ENCODE measurements at regions not wholly inside any gene's neighbourhood (a gene's known extent, or its start where the extent isn't known, plus 50 kb on each side); places are given as distances from the start of the nearest gene placed in this dataset.
"Not testable (repeated sequence)": the region's sequence is repeated elsewhere in the genome, so short reads cannot be mapped to it uniquely, and the experiment has no call there.

DNA sequence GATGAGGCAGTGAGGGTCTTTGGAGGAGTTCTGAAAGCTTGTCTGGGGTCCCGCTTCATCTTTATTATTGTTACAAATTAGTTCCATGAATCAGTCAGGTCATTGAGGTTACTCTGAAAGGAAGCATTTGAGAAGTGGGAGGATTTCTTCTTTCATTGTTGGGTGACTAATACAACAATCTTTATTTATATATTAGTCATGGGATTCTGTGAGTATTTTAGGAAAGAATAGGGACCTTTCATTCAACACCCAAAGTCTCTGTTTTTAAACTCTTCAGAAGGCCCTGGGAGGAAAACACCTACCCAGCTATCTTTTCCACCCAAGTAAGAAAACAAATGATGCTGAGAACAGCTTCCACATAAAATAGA lies 98.3 kb downstream of the SOD2 start:
- DNase-seq (ENCODE audit: low read depth in 2 of 3, low spot score in 2 of 3): no peak

DNA sequence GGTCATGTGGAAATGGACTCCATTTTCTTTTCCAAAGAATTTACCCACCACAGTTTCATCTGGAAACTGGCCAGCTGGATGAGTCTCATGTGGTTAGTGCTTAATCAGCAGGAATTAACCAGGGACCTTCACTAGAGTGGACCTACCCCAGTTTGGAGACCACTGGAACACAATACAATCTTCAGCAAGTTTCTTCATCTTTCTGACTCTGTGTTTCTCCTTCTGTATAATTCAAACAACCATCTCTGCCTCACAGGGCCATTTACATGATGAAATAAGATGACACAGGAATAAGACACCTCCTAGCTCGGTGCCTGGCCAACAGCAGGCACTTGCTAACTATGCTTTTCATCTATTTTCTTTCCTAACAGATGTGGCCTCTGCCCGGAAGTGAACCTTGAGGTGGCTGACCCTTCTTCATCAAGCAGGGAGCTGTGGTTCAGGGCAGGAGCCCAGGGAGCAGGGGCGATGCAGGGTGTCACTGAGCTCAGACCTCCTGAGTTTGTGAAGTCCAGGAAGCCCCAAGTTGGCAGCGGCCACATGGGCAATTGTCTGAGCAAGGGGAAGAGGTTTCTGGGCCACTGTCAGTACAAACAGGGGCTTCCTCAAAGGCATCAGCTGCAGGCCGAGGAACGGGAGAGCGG lies 98.8 kb downstream of the SOD2 start:
- no peak for DNase-seq (ENCODE audit: low read depth in 2 of 3, low spot score in 2 of 3)

DNA sequence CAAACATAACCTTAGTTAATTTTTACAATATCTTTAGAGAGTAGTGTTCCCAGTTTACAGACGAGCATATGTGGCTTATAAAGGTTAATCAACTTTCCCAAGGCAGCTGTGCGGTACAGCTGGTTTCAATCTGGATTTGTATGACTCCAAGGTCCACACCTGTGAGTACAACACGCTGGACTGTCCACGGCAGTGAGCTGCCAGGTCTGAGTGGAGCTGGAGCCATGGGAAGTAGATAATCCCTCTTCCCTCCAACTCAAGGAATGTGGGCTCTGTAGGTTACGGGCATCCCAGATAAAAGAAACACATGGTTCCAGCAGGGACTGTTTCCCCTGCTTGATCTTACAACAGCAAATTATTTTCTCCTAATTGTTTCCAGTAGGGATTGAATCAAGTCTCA lies 102.2 kb downstream of the SOD2 start:
- DNase-seq (ENCODE audit: low read depth in 2 of 3, low spot score in 2 of 3): no peak

DNA sequence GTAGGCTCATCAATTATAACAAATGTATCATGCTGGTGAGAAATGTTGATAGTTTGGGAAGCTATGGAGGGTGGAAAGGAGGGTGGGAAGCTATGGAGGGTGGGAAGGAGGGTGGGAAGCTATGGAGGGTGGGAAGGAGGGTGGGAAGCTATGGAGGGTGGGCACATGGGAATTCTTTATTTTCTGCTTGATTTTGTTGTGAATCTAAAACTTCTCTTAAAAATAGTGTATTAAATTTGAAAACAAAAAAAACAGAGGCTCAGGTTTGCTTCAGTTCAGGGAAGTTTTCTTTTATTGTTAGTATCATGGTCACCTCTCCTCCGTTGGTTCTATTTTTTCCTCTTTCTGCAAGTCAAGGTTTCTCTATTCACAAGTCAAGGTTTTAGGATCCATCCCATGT lies 106.4 kb downstream of the SOD2 start:
- no peak for DNase-seq (ENCODE audit: low read depth in 2 of 3, low spot score in 2 of 3)

DNA sequence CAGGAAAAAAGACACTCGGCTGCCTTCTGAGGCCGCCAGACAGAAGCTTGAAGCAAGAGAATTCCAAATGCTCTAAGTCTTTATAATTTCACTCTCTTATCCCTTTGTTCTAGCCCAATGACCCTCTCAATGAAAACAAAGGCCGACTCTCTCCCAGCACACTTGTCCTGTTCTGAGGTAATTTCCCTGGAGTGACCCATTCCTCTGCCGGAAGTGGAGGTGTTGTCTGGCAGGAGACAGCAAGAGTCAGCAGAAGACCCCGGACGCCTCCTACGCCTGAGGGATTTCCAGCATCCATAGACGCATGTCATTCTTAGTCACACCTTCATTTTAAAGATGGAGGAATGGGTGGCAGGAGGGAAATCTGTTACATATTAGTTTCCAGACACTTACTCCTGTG lies 110.3 kb downstream of the SOD2 start:
- DNase-seq (ENCODE audit: low read depth in 2 of 3, low spot score in 2 of 3): no peak

DNA sequence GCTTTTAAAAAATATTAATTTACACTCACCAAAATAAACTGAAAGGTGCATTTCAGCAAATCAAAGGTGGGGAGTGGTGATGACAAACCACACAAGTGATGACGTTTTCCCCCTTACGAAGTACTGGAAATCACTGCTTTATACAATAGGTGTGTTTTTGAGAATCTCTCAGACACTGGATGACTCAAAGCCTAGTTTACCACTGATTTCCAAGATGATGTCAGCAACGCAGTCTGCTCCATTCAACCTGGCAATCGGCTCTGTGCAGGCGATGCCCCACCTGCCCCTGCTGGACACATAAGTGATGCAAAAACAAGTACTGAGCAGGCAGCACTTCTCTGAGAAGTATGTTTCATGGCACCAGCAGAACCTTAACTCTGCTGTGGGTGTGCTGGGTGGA lies 114.4 kb downstream of the SOD2 start:
- DNase-seq (ENCODE audit: low read depth in 2 of 3, low spot score in 2 of 3): no peak

DNA sequence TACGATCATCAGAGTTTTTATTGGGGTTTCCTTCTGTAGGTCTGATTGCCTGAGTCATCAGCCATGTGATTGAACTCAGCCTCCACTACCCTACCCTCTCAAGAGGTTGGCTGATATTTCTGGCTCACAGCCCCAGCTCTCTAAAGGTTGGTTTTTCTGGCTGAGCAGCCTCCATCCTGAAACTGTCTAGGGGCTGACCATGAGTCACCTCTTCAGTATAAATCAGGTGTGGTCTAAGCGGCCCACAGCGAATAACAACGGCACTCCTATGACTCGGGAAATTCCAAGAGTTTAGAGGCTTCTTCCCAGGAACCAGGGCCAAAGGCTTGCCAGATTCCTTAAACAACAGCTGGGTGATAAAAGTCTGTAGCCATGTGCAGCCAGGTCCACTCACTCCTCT lies 115.5 kb downstream of the SOD2 start:
- no peak for DNase-seq (ENCODE audit: low read depth in 2 of 3, low spot score in 2 of 3)

DNA sequence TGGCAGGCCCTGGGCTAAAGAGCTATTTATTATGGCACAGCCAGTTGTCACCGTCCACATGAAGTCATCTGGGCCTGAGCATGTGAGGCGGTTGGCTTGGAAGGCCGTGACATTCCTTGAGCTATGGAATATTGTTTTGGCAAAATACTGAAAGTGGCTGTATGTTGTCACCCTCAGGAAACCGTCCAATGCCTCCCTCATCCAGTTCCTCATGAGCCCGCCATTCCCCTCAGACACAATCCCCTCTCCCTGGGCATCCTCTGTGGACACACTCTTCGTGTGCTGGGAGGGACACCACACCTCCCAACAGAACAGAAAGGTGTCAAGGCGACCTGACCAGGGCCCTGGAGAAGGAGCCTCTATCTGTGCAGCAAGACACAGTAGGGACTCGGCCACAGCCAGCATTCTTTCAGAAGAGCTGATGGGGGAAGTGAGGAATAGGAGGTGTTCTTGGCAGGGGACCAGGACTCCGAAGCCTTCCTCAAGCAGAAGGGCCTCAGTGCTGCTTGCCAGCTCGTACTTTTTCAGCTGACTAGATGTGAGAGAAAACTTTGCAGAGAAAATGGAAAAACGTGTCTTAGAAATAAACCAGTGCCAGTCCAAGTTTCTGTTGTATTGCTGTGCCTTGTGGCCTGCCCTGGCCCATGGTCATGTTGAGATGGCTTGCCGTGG lies 120.5 kb downstream of the SOD2 start:
- DNase-seq (ENCODE audit: low read depth in 2 of 3, low spot score in 2 of 3): no peak

DNA sequence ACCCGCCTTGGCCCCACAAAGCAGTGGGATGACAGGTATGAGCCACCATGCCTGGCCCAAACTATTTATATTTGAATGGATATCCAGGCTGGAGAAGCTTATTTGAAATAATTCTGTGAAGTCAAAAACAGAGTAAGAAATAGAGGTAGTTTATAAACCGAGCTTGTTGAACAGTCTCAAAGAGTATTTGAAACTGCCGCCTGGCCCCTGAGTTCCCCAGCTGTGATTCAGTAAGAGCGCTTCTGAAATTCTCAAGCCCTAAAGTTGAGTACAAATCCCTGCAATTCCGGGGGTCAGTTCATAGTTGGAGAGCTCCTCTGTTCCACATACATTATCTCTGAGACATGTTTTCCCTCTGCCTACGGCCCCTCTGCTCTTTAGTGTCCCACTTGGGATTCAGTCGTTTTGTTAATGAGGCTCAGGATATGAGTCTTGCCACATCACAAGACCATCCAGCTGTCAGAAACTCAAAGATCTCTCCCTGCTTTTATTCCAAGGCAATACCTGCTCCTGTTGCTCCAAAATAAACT lies 127.8 kb downstream of the SOD2 start:
- DNase-seq (ENCODE audit: low read depth in 2 of 3, low spot score in 2 of 3): no peak

DNA sequence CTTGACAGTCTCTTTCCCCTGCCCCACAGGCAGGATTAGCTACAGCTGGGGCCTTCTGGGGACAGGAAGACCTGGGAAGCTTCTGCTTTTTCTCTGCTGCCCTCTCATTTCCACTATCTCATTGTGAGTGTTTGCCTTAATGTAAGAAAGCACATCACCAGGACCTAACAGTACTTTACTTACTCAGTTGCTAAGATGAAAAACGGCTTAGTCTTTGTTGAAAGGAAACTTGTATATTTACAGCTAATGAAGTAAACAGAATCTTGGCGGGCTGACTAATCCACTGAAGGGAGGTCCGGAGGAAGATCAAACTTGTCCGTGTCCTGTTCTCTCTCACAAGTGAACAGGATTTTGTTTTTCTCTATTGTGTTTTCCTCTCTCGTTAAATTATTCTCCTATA lies 128.6 kb downstream of the SOD2 start:
- no peak for DNase-seq (ENCODE audit: low read depth in 2 of 3, low spot score in 2 of 3)

DNA sequence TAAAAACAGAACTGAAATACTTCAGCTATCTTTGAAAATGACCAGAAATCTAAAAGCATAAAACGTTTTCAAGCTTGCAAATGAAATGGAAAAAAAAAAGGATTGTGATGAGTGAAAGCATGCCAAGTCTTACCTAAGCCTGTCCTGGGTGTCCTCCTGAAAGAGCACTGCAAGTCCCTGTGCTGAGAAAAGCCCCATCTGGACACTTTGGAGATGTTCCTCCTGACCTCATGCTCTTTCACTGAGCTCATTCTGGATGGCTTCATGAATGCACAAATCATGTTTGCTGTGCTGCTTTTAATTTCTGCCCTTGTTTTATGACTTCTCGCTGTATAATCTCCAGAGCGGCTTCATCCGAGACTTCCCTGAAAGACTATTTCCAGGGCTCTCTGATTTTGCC lies 136.0 kb downstream of the SOD2 start:
- DNase-seq (ENCODE audit: low read depth in 2 of 3, low spot score in 2 of 3): no peak

DNA sequence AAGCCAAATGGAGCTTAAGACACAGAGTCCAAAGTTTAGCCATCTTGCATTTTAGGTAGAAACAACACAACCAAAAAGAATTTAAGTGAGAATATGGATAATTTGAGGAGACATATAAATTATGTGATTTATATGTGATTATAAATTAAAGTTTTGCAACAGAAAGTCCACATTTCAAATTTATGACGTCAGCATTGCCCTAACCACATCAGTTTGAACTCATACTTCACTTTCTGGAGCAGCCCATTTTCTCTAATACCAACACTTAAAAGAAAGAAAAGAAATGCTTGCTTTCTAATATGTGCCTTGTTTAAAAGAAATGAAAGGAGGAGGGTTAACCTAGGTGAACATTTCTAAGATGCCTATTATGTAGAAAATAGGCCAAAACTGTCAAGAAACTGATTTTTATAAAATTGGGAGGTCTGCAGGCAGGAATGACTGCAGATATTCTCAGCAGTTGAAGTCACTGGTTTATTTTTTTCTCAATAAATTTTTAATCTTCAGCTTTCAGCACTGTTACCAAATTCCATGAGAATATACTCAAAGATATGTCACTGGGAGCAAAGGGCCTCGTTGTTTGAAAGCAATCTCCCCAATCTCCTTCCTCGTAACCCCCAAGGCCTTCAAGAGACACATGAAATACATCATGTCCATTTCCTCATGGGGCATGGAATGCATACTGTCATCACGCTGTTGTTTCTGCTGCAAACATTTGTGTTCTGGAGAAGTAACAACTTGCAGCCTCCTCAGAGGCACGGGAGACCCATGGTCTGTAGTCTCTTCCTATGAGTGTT lies 137.8 kb downstream of the SOD2 start:
- DNase-seq (ENCODE audit: low read depth in 2 of 3, low spot score in 2 of 3): no peak

DNA sequence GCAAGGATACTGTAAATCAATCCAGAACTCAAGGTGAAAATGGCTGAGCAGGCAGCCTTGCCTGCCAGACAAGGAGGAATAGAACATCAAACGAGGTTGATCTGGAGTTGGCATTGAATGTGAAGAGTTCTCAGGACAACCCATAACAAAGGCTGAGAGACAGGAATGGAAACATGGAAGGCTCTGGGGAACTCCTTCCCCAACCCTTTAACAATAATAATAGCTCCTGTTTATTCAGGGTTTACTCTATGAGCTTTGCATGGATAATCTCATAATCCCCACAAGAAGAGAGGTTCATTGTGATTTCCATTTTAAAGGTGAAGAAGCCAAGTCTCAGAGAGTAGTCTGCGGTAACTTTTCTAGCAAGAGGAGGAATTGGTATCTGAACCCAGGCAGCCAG lies 151.7 kb downstream of the SOD2 start:
- no peak for DNase-seq (ENCODE audit: low read depth in 2 of 3, low spot score in 2 of 3)

DNA sequence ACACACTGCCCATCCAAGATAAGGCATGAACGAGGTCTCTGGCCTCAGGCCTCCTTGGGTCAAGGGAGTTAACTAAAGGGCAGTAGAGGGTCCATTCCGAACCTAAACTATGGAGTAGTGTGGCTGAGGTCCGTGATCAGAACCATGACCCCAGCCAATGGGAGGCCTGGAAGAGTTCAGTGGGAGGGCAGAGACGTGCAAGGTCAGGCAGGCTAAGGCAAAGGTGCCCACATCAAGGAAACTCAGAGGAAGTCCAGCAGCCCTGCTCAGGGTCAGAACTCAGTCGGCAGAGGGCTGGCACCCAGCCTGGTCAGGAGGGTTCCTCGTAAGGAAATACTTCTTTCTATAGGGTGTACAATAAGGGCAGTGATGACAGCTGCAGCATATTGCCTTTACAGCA lies 152.2 kb downstream of the SOD2 start:
- no peak for DNase-seq (ENCODE audit: low read depth in 2 of 3, low spot score in 2 of 3)

DNA sequence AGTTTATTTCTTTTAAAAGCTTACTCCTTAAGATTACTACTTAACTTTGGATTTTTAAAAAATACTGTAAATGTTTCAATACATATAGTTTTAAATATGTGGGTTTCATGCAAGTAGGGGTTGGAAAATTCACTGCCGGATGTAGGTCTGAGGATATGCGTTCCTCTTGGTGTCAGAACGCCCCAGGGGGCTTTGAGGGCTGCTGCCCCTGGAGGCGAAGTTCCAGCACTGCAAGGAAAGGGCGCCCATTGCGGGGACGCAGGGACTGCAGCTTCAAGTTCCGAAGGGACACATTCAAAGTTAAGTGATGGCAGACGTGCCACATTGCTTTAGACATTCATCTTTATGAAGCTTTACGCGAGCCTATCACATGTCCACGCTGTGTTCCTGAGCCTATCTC lies 152.9 kb downstream of the SOD2 start:
- DNase-seq (ENCODE audit: low read depth in 2 of 3, low spot score in 2 of 3): no peak

DNA sequence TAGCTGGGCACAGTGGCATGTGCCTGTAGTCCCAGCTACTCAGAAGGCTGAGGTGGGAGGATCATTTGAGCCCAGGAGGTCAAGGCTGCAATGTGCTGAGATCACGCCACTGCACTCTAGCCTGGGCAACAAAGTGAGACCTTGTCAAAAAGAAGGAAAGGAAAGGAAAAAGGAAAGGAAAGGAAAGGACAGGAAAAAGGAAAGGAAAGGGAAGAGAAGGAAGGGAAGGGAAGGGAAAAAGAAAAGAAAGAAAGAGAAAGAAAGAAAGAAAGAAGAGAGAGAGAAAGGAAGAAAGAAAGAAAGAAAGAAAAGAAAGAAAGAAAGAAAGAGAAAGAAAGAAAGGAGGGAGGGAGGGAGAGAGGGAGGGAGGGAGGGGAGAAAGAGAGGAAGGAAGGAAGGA lies 155.0 kb downstream of the SOD2 start:
- DNase-seq (ENCODE audit: low read depth in 2 of 3, low spot score in 2 of 3): not testable (repeated sequence)

DNA sequence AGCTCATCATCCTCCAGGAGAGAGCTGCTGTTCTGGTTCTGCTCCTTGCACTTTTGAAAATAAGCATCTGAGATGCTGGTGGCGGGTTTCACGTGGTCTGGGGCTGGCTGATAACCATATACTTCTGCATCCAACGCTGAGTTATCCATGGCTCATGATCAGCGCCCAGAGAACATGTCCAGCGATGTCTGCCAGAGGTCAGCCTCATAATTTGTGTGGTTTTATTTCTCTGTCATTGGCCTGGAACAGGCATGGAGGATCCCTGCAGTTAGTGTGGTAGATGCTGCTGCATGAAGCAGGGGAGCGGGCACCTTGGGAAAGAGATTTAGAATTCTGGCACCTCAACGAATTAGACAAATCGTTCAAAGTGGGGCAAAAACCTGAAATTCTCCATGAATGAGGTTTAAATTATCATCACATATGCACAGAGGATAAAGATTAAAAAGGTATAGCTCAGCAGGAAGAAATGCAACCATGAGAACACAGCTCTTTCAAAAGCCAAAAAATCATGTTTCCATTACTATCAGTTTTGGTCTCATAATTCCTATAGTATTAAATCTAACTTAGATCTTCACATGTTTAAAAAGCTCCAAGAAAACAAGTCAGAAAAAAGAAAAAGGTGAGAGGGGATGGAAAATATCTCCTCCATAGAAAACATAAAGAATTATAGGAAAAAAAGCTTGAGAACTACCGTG lies 157.2 kb downstream of the SOD2 start:
- no peak for DNase-seq (ENCODE audit: low read depth in 2 of 3, low spot score in 2 of 3)

DNA sequence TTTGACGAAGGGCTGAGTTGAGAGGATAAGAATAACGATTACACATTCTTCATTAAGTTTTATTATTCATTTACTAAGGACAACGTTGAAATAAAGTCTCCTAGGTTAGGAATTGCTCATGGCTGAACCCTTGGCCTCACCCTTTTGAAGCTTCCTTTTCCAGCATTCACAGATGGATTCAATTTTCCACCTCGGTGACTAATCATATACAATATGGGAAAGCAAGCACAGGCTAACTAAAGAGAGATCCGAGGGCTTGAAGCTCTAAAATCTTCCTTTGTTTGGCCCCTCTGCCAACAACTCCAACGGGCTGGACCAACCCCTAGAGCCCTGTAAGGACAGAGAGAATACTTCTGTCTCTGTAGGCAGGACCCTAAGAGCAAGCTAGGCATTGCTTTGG lies 159.5 kb downstream of the SOD2 start:
- DNase-seq (ENCODE audit: low read depth in 2 of 3, low spot score in 2 of 3): no peak

DNA sequence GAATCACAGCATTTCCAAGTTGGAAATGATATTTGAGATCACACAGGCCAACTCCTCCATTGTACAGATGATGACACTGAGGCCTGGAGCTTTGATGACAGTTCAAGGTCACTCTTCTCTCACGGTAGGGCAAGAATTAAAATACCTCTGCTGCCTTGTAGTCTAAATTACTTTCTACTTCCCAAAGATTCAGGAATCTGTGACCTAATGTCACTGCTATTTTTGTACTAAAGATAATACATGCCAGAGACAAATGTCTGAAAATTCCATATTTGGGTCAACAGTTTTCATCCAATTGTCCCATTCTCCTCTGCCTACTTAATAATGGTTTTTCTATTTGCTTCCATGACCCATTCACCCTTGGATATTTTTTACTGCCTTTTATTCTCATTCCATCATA lies 160.0 kb downstream of the SOD2 start:
- DNase-seq (ENCODE audit: low read depth in 2 of 3, low spot score in 2 of 3): no peak

DNA sequence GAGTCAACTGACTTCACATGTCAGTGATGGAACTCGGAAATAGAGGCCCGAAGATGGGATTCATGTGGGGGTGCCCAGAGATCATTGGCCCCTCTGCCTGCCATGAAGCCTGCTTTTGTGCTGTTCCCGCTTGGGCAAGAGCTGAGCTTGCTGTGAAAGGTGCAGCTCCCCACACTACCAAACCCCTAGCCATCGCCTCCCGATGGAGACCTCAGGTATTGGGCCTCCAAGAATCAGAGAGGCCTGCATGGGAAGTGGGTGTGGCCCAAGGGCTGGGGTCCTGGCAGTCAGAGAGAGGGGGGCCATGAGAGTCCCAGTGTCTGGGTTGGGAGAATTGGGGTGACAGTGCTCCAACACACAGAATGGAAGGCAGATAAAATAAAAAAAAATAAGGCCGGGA lies 160.9 kb downstream of the SOD2 start:
- no peak for DNase-seq (ENCODE audit: low read depth in 2 of 3, low spot score in 2 of 3)

DNA sequence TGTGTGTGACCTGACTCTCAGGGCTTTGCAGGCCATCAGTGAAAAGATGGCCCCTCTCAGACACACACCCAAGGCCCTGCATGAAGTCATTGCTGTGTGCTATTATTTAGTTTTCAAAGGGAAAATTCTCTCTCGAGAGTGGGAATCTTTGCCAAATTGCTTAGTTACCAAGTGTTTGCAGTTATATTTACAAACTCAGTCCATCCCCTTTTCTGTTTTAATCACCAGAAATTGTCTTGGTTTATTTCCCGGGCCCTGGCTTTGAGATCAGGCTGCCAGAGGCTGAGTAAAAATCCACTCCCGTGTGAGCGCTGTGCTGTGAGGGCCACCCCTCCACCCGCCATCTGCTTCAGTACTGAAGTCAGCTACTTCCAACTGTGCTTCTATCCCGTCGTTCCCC lies 163.1 kb downstream of the SOD2 start:
- no peak for DNase-seq (ENCODE audit: low read depth in 2 of 3, low spot score in 2 of 3)
